B cell (primary cell): ENCODE measurements at regions not wholly inside any gene's neighbourhood (a gene's known extent, or its start where the extent isn't known, plus 50 kb on each side); places are given as distances from the start of the nearest gene placed in this dataset.

Experiments used
- ATAC-seq: fragments of 200-7000 bp; cut with Tn5 transposase; one replicate; pipeline ENCODE4 v1.10.0; 2021; ENCODE audit warnings: low read depth, mild to moderate bottlenecking, moderate number of reproducible peaks, moderate library complexity
- CTCF ChIA-PET: fragments of 350-600 bp; sonication (Branson Sonifier 250); formaldehyde crosslinking; loops from one replicate; lab custom pipeline; 2021; ENCODE audit warnings: antibody characterized with exemption, inconsistent platforms; lab: Charles Lee
- POLR2A ChIA-PET: fragments of 350-600 bp; sonication (Branson Sonifier 250); formaldehyde crosslinking; loops from one replicate; lab custom pipeline; 2021; ENCODE audit warnings: antibody characterized with exemption; lab: Charles Lee
- DNase-seq: peaks from one replicate; pipeline ENCODE4 v3.0.0; 2013
- H2AFZ ChIP-seq: 2 replicates; pipeline ENCODE4 v1.6.1; 2012; ENCODE audit warnings: mild to moderate bottlenecking, low read depth, low read length; ENCODE audit not compliant: insufficient read depth, poor library complexity, severe bottlenecking
- H3K27ac ChIP-seq, 2 donors: 1 replicate in 1 of 2; 2 replicates in 1 of 2; pipeline ENCODE4 v1.5.1; 2012 to 2013; ENCODE audit warnings: low read length in 2 of 2, mild to moderate bottlenecking in 2 of 2, moderate library complexity in 1 of 2
- H3K27me3 ChIP-seq, 4 experiments: fragments of 200-600 bp in 1 of 4; sonication (generic) in 1 of 4; replicated peaks in 1 of 4; 1 replicate in 2 of 4; 2 replicates in 2 of 4; pipeline versions ENCODE4 v1.6.1 to v1.7.0; 2013 to 2016; ENCODE audit warnings: low read length in 3 of 4, mild to moderate bottlenecking in 2 of 4, mixed read lengths in 1 of 4, moderate library complexity in 1 of 4; ENCODE audit not compliant: insufficient read depth in 4 of 4, control insufficient read depth in 3 of 4; ENCODE audit errors: control extremely low read depth in 1 of 4
- H3K36me3 ChIP-seq, 2 experiments: replicated peaks in 1 of 2; 1 replicate in 1 of 2; 2 replicates in 1 of 2; pipeline versions ENCODE4 v1.6.1 to v1.7.1; 2013; ENCODE audit warnings: low read length in 1 of 2; ENCODE audit not compliant: insufficient read depth in 2 of 2, control insufficient read depth in 1 of 2; ENCODE audit errors: control extremely low read depth in 1 of 2, extremely low read depth in 1 of 2
- H3K4me1 ChIP-seq, 2 donors: fragments of 200-600 bp in 1 of 2; sonication (generic) in 1 of 2; 1 replicate in 1 of 2; 2 replicates in 1 of 2; pipeline versions ENCODE4 v1.5.1 to v1.6.1; 2013 to 2017; ENCODE audit warnings: low read length in 2 of 2; ENCODE audit not compliant: control insufficient read depth in 2 of 2, insufficient read depth in 2 of 2
- H3K4me2 ChIP-seq: replicated peaks from 2 replicates; pipeline ENCODE3; 2012; ENCODE audit warnings: mild to moderate bottlenecking, low read depth, low read length; ENCODE audit not compliant: poor library complexity, severe bottlenecking
- H3K4me3 ChIP-seq, 5 experiments: fragments of 200-600 bp in 1 of 5; sonication (generic) in 1 of 5; 1 replicate in 3 of 5; 2 replicates in 2 of 5; pipeline versions ENCODE4 v1.5.1 to v1.7.0; 2011 to 2016; ENCODE audit warnings: low read length in 4 of 5, mild to moderate bottlenecking in 4 of 5, low read depth in 2 of 5, control low read depth in 1 of 5, moderate library complexity in 1 of 5; ENCODE audit not compliant: insufficient read depth in 1 of 5; ENCODE audit errors: control extremely low read depth in 1 of 5, extremely low read depth in 1 of 5
- H3K79me2 ChIP-seq: fragments of 200-600 bp; sonication (generic); one replicate; pipeline ENCODE4 v1.6.0; 2016; ENCODE audit warnings: low read length; ENCODE audit not compliant: control insufficient read depth, insufficient read depth
- H3K9ac ChIP-seq: fragments of 200-600 bp; sonication (generic); 2 replicates; pipeline ENCODE4 v1.6.1; 2017; ENCODE audit warnings: mild to moderate bottlenecking, low read length, moderate library complexity
- H3K9me3 ChIP-seq, 3 donors: one replicate each; pipeline versions ENCODE4 v1.6.1 to v1.7.1; 2013; ENCODE audit warnings: low read length in 2 of 3; ENCODE audit not compliant: control insufficient read depth in 2 of 3, insufficient read depth in 1 of 3; ENCODE audit errors: control extremely low read depth in 1 of 3
- H4K20me1 ChIP-seq: 2 replicates; pipeline ENCODE4 v1.6.0; 2012; ENCODE audit warnings: mild to moderate bottlenecking, low read length; ENCODE audit not compliant: insufficient read depth, control insufficient read depth, poor library complexity, severe bottlenecking
- H3K27ac Mint-ChIP-seq: one replicate; pipeline ENCODE4 v1.8.0; 2021; ENCODE audit warnings: mixed read lengths
- H3K27me3 Mint-ChIP-seq: one replicate; pipeline ENCODE4 v1.8.0; 2021; ENCODE audit warnings: mixed read lengths
- H3K4me1 Mint-ChIP-seq: one replicate; pipeline ENCODE4 v1.8.0; 2021; ENCODE audit warnings: mixed read lengths
- H3K4me3 Mint-ChIP-seq: one replicate; pipeline ENCODE4 v1.8.0; 2021; ENCODE audit warnings: mixed read lengths
- H3K9me3 Mint-ChIP-seq: one replicate; pipeline ENCODE4 v1.8.0; 2022; ENCODE audit warnings: mixed read lengths; ENCODE audit not compliant: insufficient read depth
- EZH2 ChIP-seq: IDR thresholded peaks from 2 replicates; pipeline ENCODE4 v1.6.1; 2012; ENCODE audit warnings: borderline replicate concordance, low read depth, mild to moderate bottlenecking, moderate library complexity, low read length; ENCODE audit not compliant: insufficient read depth, poor library complexity, severe bottlenecking
- WGBS: methylation state at CpG from one replicate; pipeline ENCODE4 v1.1.5; 2013; ENCODE audit warnings: missing lambda C conversion rate; ENCODE audit not compliant: insufficient coverage; 5-methylcytosine and 5-hydroxymethylcytosine counted together
- intact Hi-C: fragments of 100-400 bp; cut with micrococcal nuclease; formaldehyde crosslinking; loops from one replicate; pipeline ENCODE4 v1.10.0; 2022
- TF ChIP-seq, protein P1 (sequence below): fragments of 200-600 bp; IDR thresholded peaks from one replicate; pipeline ENCODE4 v1.8.0; 2022; ENCODE audit warnings: antibody characterized with exemption, mild to moderate bottlenecking

GRCh38 chrX:16431266-16431665 lies 218.7 kb upstream of the S100G start:
- H3K4me3 ChIP-seq = no peak overlapping the region
- H3K4me1 Mint-ChIP-seq = no peaks in the 10 kb centered on the region
- no peak overlapping the region for H3K27ac ChIP-seq
- no peaks in the 10 kb centered on the region for H4K20me1 ChIP-seq
- peaks cover 9% of the 10 kb centered on the region for H3K27me3 Mint-ChIP-seq
- ATAC-seq (no peak), DNase-seq (no peak)
- no peaks in the 10 kb centered on the region for H3K4me1 ChIP-seq
- H3K9me3 ChIP-seq = no peaks in the 10 kb centered on the region
- H3K27ac Mint-ChIP-seq = no peak overlapping the region
- ChIA-PET POLR2A (no interaction called here), CTCF (no interaction called here)
- no peak overlapping the region for H3K9ac ChIP-seq
- no peaks in the 10 kb centered on the region for H3K36me3 ChIP-seq
- H3K79me2 ChIP-seq = no peaks in the 10 kb centered on the region
- no peak overlapping the region for H2AFZ ChIP-seq
- TF ChIP-seq, protein P1, sequence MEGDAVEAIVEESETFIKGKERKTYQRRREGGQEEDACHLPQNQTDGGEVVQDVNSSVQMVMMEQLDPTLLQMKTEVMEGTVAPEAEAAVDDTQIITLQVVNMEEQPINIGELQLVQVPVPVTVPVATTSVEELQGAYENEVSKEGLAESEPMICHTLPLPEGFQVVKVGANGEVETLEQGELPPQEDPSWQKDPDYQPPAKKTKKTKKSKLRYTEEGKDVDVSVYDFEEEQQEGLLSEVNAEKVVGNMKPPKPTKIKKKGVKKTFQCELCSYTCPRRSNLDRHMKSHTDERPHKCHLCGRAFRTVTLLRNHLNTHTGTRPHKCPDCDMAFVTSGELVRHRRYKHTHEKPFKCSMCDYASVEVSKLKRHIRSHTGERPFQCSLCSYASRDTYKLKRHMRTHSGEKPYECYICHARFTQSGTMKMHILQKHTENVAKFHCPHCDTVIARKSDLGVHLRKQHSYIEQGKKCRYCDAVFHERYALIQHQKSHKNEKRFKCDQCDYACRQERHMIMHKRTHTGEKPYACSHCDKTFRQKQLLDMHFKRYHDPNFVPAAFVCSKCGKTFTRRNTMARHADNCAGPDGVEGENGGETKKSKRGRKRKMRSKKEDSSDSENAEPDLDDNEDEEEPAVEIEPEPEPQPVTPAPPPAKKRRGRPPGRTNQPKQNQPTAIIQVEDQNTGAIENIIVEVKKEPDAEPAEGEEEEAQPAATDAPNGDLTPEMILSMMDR = no peak
- H3K4me3 Mint-ChIP-seq = no peak overlapping the region
- intact Hi-C loops = no loop called here
- no peaks in the 10 kb centered on the region for H3K27me3 ChIP-seq
- WGBS = no CpG with 5 or more reads among the region's 1 CpG
- no peak overlapping the region for H3K4me2 ChIP-seq
- no peaks in the 10 kb centered on the region for H3K9me3 Mint-ChIP-seq

DNA sequence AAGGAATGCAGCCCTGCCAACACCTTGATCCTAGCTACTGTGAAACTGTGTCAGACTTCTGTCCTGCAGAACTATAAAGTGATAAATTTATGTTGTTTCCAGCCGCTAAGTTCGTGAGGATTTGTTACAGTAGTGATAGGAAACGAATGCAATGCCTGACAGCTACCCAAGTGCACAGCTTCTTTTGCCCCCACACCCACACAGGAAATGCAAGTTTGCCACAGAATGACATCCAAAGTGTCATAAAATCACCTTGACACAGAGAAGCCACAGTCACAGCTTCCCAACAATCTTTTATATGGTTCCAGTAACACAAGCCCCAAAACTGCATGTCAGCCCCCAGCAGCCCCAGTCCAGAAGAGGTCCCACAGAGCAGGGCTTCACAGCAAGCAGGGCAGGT lies 216.9 kb upstream of the S100G start:
- H3K79me2 ChIP-seq = no peaks in the 10 kb centered on the region
- H3K4me2 ChIP-seq = no peak overlapping the region
- H3K4me3 Mint-ChIP-seq = no peak overlapping the region
- ChIA-PET POLR2A (no interaction called here), CTCF (interaction anchor here (1.0 kb wide), 1 partner anchor 39 kb away, joined by 3 read pairs; no protein-coding TSS in a partner anchor)
- H3K9ac ChIP-seq = no peak overlapping the region
- intact Hi-C loops = no loop called here
- H3K27me3 ChIP-seq = no peaks in the 10 kb centered on the region
- H3K27me3 Mint-ChIP-seq = peaks cover 5% of the 10 kb centered on the region
- no peak overlapping the region for H3K27ac Mint-ChIP-seq
- ATAC-seq (no peak), DNase-seq (no peak)
- H4K20me1 ChIP-seq = no peaks in the 10 kb centered on the region
- no peak overlapping the region for H3K27ac ChIP-seq
- TF ChIP-seq EZH2 = no peak
- TF ChIP-seq, protein P1 = no peak
- WGBS = no CpG with 5 or more reads among the region's 3 CpGs
- H3K4me3 ChIP-seq = no peak overlapping the region
- H3K9me3 Mint-ChIP-seq = no peaks in the 10 kb centered on the region
- H3K9me3 ChIP-seq = no peaks in the 10 kb centered on the region
- H3K36me3 ChIP-seq = no peaks in the 10 kb centered on the region
- H2AFZ ChIP-seq = no peak overlapping the region
- no peaks in the 10 kb centered on the region for H3K4me1 ChIP-seq
- no peaks in the 10 kb centered on the region for H3K4me1 Mint-ChIP-seq
